ENCODE measurements at regions not wholly inside any gene's neighbourhood (a gene's known extent, or its start where the extent isn't known, plus 50 kb on each side); places are given as distances from the start of the nearest gene placed in this dataset.

- Histone ChIP-seq H3K27me3 (ENCODE audit: control insufficient read depth in 2 of 2, insufficient read depth in 2 of 2, low read length in 2 of 2) (peaks cover 0 to 5% of the 10 kb centered on the region in 2 experiments; a peak in 2 of 5 replicates), H3K36me3 (ENCODE audit: control insufficient read depth, insufficient read depth, low read length) (no peaks in the 10 kb centered on the region), H3K4me1 (replicated peaks in 1 of 2; ENCODE audit: control insufficient read depth in 2 of 2, insufficient read depth in 2 of 2, low read length in 2 of 2) (no peaks in the 10 kb centered on the region), H4K20me1 (replicated peaks; ENCODE audit: control insufficient read depth, insufficient read depth, low read length) (no peaks in the 10 kb centered on the region), H3K9me3 (replicated peaks; ENCODE audit: control insufficient read depth, insufficient read depth, low read depth, low read length) (no peaks in the 10 kb centered on the region), H3K27ac (ENCODE audit: extremely low read depth, low read depth, low read length) (no peak overlapping the region), H3K9ac (ENCODE audit: insufficient read depth in 1 of 2, low read depth in 2 of 2, low read length in 2 of 2) (no peak overlapping the region), H3K4me3 (no peak overlapping the region), H3K9me1 (ENCODE audit: control insufficient read depth, insufficient read depth, low read length) (no peaks in the 10 kb centered on the region), H3K79me2 (ENCODE audit: control insufficient read depth, insufficient read depth, low read length) (no peaks in the 10 kb centered on the region), H2AFZ (ENCODE audit: low read depth, low read length) (no peak overlapping the region), H3K4me2 (ENCODE audit: insufficient read depth, low read length) (no peak overlapping the region)
- ChIA-PET CTCF (ENCODE audit: low intra/inter-chr PET ratio) (no interaction called here), POLR2A (no interaction called here)
- no peak for TF ChIP-seq MAFF (IDR thresholded peaks at IDR 0.05; ENCODE audit: low read length)
- no peak for TF ChIP-seq NKRF (IDR thresholded peaks at IDR 0.05; ENCODE audit: borderline replicate concordance)
- TF ChIP-seq KLF1 (tag; IDR thresholded peaks at IDR 0.05) = no peak
- TF ChIP-seq ZNF518B (CRISPR knock-in tag; IDR thresholded peaks at IDR 0.05) = no peak
- no peak for TF ChIP-seq POLR2AphosphoS5 (IDR thresholded peaks at IDR 0.05; ENCODE audit: control insufficient read depth, insufficient read depth, low read depth, low read length)
- no peak for TF ChIP-seq MAFG (tag; conservative IDR thresholded peaks at IDR 0.05)
- no peak for TF ChIP-seq ZNF253 (CRISPR knock-in tag; conservative IDR thresholded peaks at IDR 0.05)
- TF ChIP-seq ZBTB1 (CRISPR knock-in tag; IDR thresholded peaks at IDR 0.05; ENCODE audit: borderline replicate concordance, low read depth) = no peak
- TF ChIP-seq ZBTB34 (CRISPR knock-in tag; IDR thresholded peaks at IDR 0.05) = no peak
- no peak for TF ChIP-seq TBP (optimal IDR thresholded peaks at IDR 0.05; ENCODE audit: low read depth, low read length)
- ATAC-seq (no peak), DNase-seq (ENCODE audit: extremely low read depth in 1 of 4, low spot score in 3 of 4) (no peak), FAIRE-seq (no peak)
- intact Hi-C loops (cut with micrococcal nuclease) (no loop called here), in situ Hi-C loops (cut with MboI) (no loop called here)
- no TSS peak for BruUV-seq (replicated peaks)
Measured at GRCh38 chr2:196479350-196479749, 160.2 kb upstream of the CCDC150 start.
